ENCODE measurements at regions not wholly inside any gene's neighbourhood (a gene's known extent, or its start where the extent isn't known, plus 50 kb on each side); places are given as distances from the start of the nearest gene placed in this dataset.

GRCh38 chr5:74321326-74321725 lies 319.2 kb downstream of the ENC1 start:
- TF ChIP-seq CTCF (IDR thresholded peaks at IDR 0.05; ENCODE audit: low read depth, low read length): no peak
- Histone ChIP-seq H3K27me3 (ENCODE audit: control insufficient read depth, insufficient read depth, low read length) (peaks cover 2% of the 10 kb centered on the region), H3K27ac (ENCODE audit: low read depth, low read length) (no peak overlapping the region), H3K4me3 (ENCODE audit: low read depth, low read length) (no peak overlapping the region), H3K9me3 (ENCODE audit: control insufficient read depth, insufficient read depth, low read length) (no peaks in the 10 kb centered on the region)
- POLR2A ChIA-PET: no interaction called here
- CTCF ChIA-PET: no interaction called here
- no peak for DNase-seq (ENCODE audit: low read depth, low spot score)

- no peak overlapping the region for H3K27ac ChIP-seq (ENCODE audit: low read depth, low read length)
- no peak overlapping the region for H3K4me3 ChIP-seq (ENCODE audit: low read depth, low read length)
- no peak for TF ChIP-seq CTCF (IDR thresholded peaks at IDR 0.05; ENCODE audit: low read depth, low read length)
- CTCF ChIA-PET: no interaction called here
- no peak for DNase-seq (ENCODE audit: low read depth, low spot score)
- H3K9me3 ChIP-seq (ENCODE audit: control insufficient read depth, insufficient read depth, low read length): no peaks in the 10 kb centered on the region
- peaks cover 2% of the 10 kb centered on the region for H3K27me3 ChIP-seq (ENCODE audit: control insufficient read depth, insufficient read depth, low read length)
- POLR2A ChIA-PET: no interaction called here
Measured at GRCh38 chr5:74320526-74320925, 320.0 kb downstream of the ENC1 start.

GRCh38 chr5:74319076-74319475 lies 321.5 kb downstream of the ENC1 start:
- TF ChIP-seq CTCF (IDR thresholded peaks at IDR 0.05; ENCODE audit: low read depth, low read length): no peak
- DNase-seq (ENCODE audit: low read depth, low spot score): no peak
- no peak overlapping the region for H3K27ac ChIP-seq (ENCODE audit: low read depth, low read length)
- peaks cover 2% of the 10 kb centered on the region for H3K27me3 ChIP-seq (ENCODE audit: control insufficient read depth, insufficient read depth, low read length)
- no peaks in the 10 kb centered on the region for H3K9me3 ChIP-seq (ENCODE audit: control insufficient read depth, insufficient read depth, low read length)
- CTCF ChIA-PET: no interaction called here
- no peak overlapping the region for H3K4me3 ChIP-seq (ENCODE audit: low read depth, low read length)
- POLR2A ChIA-PET: no interaction called here

- H3K9me3 ChIP-seq (ENCODE audit: control insufficient read depth, insufficient read depth, low read length): no peaks in the 10 kb centered on the region
- ChIA-PET POLR2A (interaction anchor here (1.3 kb wide), 1 partner anchor 325 kb away, joined by 3 read pairs; the partner anchor contains the start of gene ENC1), CTCF (interaction anchor here (0.9 kb wide), 1 partner anchor 324 kb away, joined by 3 read pairs; no protein-coding TSS in a partner anchor)
- no peak overlapping the region for H3K4me3 ChIP-seq (ENCODE audit: low read depth, low read length)
- H3K27ac ChIP-seq (ENCODE audit: low read depth, low read length): peak overlapping the region; percentile 94
- no peak for TF ChIP-seq CTCF (IDR thresholded peaks at IDR 0.05; ENCODE audit: low read depth, low read length)
- peak; percentile 89 for DNase-seq (ENCODE audit: low read depth, low spot score)
- no peaks in the 10 kb centered on the region for H3K27me3 ChIP-seq (ENCODE audit: control insufficient read depth, insufficient read depth, low read length)
Measured at GRCh38 chr5:74316064-74316603, 324.4 kb downstream of the ENC1 start.

- TF ChIP-seq CTCF (IDR thresholded peaks at IDR 0.05; ENCODE audit: low read depth, low read length): no peak
- H3K4me3 ChIP-seq (ENCODE audit: low read depth, low read length): no peak overlapping the region
- no peak overlapping the region for H3K27ac ChIP-seq (ENCODE audit: low read depth, low read length)
- no peaks in the 10 kb centered on the region for H3K27me3 ChIP-seq (ENCODE audit: control insufficient read depth, insufficient read depth, low read length)
- CTCF ChIA-PET: interaction anchor here (0.6 to 0.9 kb wide), 2 partner anchors 325 to 376 kb away, joined by 3 to 4 read pairs; no protein-coding TSS in a partner anchor
- H3K9me3 ChIP-seq (ENCODE audit: control insufficient read depth, insufficient read depth, low read length): no peaks in the 10 kb centered on the region
- no peak for DNase-seq (ENCODE audit: low read depth, low spot score)
- POLR2A ChIA-PET: interaction anchor here (0.5 kb wide), 1 partner anchor 76 kb away, joined by 5 read pairs; no protein-coding TSS in a partner anchor
Measured at GRCh38 chr5:74314906-74315305, 325.6 kb downstream of the ENC1 start.
